NCI-H748 (cell line): ENCODE measurements at regions not wholly inside any gene's neighbourhood (a gene's known extent, or its start where the extent isn't known, plus 50 kb on each side); places are given as distances from the start of the nearest gene placed in this dataset.
A peak's percentile ranks its signal among the peaks of the same experiment; 100 is the strongest.
"Not testable (repeated sequence)": the region's sequence is repeated elsewhere in the genome, so short reads cannot be mapped to it uniquely, and the experiment has no call there.

Source experiments
- DNase-seq: peaks from one replicate; lab custom pipeline; 2025; ENCODE audit not compliant: unreplicated experiment; lab: John Stamatoyannopoulos, UW

- DNase-seq: no peak
Measured at GRCh38 chr10:78464856-78465267, 431.2 kb downstream of the RPS24 start.

- DNase-seq: no peak
Measured at GRCh38 chr10:78465431-78465830, 431.8 kb downstream of the RPS24 start.

- DNase-seq: no peak
Measured at GRCh38 chr10:78467496-78468106, 433.9 kb downstream of the RPS24 start.

- not testable (repeated sequence) for DNase-seq
Measured at GRCh38 chr10:78468731-78469130, 435.1 kb downstream of the RPS24 start.

- peak; percentile 87 for DNase-seq
Measured at GRCh38 chr10:78470267-78471103, 436.8 kb downstream of the RPS24 start.

- no peak for DNase-seq
Measured at GRCh38 chr10:78471326-78471722, 437.7 kb downstream of the RPS24 start.

- DNase-seq: no peak
Measured at GRCh38 chr10:78471723-78472550, 438.3 kb downstream of the RPS24 start.

- peak; percentile 7 for DNase-seq
Measured at GRCh38 chr10:78472551-78472890, 438.9 kb downstream of the RPS24 start.

GRCh38 chr10:78473006-78473405 is 439.3 kb downstream of the RPS24 start:
- no peak for DNase-seq

GRCh38 chr10:78474743-78475142 is 441.1 kb downstream of the RPS24 start:
- DNase-seq: no peak

- DNase-seq: no peak
Measured at GRCh38 chr10:78475437-78475836, 441.8 kb downstream of the RPS24 start.

- DNase-seq: no peak
Measured at GRCh38 chr10:78476156-78476555, 442.5 kb downstream of the RPS24 start.

GRCh38 chr10:78476844-78477243 is 443.2 kb downstream of the RPS24 start:
- no peak for DNase-seq

- no peak for DNase-seq
Measured at GRCh38 chr10:78478919-78479318, 445.3 kb downstream of the RPS24 start.

- no peak for DNase-seq
Measured at GRCh38 chr10:78479467-78479866, 445.8 kb downstream of the RPS24 start.

GRCh38 chr10:78481842-78482241 is 448.2 kb downstream of the RPS24 start:
- DNase-seq: no peak

GRCh38 chr10:78483641-78484040 is 450.0 kb downstream of the RPS24 start:
- no peak for DNase-seq

- no peak for DNase-seq
Measured at GRCh38 chr10:78489034-78489433, 455.4 kb downstream of the RPS24 start.

- DNase-seq: no peak
Measured at GRCh38 chr10:78491812-78492211, 458.1 kb downstream of the RPS24 start.

GRCh38 chr10:78492424-78492823 is 458.8 kb downstream of the RPS24 start:
- no peak for DNase-seq

- DNase-seq: no peak
Measured at GRCh38 chr10:78494179-78494578, 460.5 kb downstream of the RPS24 start.
